ENCODE measurements at regions not wholly inside any gene's neighbourhood (a gene's known extent, or its start where the extent isn't known, plus 50 kb on each side); places are given as distances from the start of the nearest gene placed in this dataset.
"Not testable (repeated sequence)": the region's sequence is repeated elsewhere in the genome, so short reads cannot be mapped to it uniquely, and the experiment has no call there.

- H3K4me3 ChIP-seq (ENCODE audit: low read length): no peak overlapping the region
- no peak for TF ChIP-seq ZNF274 (IDR thresholded peaks at IDR 0.05; ENCODE audit: low read depth, low read length)
Observed at GRCh38 chr6:163760860-163761259, 346.3 kb downstream of the QKI start.

DNA sequence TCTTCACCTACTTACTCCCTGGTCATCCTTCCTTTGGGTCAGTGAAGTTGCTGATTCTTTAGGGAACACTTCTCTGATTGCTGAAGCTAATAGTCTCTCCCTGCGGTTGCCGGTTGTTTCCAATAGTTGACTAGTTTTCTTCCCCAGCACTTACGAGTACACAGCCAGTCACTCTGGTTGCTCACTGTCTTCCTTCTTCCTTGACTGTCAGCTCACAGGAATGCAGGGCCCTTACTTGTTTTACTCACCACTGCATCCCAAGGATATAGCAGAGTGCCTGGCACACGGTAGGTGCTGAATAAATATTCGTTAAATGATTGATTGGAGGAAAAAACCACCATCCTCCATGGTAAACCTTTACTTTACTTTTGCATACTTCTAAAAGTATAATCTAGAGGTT lies 345.0 kb downstream of the QKI start:
- H3K4me3 ChIP-seq (ENCODE audit: low read length): no peak overlapping the region
- TF ChIP-seq ZNF274 (IDR thresholded peaks at IDR 0.05; ENCODE audit: low read depth, low read length): no peak

DNA sequence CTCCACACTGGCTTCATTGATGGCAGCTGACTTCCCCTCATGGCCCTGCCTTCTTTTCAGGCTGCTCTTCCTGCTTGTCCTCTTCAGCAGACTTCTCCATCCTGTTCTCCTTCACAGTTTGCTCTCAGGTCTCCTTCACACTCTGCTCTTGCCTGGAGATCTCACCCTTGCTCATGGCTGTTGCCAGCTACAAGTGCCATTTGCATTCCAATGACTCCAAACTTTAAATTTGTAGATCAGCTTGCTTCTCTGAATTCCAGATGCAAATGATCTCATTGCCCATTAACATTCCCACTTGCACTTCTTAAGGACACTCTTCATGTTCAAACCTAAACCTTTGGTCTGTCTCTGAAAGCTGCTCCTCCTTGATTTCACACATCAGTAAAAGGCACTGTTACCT lies 343.0 kb downstream of the QKI start:
- no peak for TF ChIP-seq ZNF274 (IDR thresholded peaks at IDR 0.05; ENCODE audit: low read depth, low read length)
- H3K4me3 ChIP-seq (ENCODE audit: low read length): no peak overlapping the region

DNA sequence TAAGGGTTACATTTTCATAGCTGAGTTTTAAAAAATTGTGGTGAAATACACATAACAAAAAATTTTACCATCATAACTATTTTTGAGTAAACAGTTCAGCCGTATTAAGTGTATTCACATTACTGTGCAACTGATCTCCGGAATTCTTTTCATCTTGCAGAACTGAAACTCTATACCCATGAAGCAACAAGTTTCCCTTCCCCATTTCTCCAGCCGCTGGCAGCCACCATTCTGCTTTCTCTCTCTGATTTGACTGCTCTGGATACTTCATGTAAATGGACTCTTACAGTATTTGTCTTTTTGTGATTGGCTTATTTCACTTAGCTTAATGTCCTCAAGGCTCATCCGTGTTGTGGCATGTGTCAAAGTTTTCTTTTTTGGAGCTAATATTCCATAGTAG lies 341.6 kb downstream of the QKI start:
- H3K4me3 ChIP-seq (ENCODE audit: low read length): no peak overlapping the region
- TF ChIP-seq ZNF274 (IDR thresholded peaks at IDR 0.05; ENCODE audit: low read depth, low read length): no peak

DNA sequence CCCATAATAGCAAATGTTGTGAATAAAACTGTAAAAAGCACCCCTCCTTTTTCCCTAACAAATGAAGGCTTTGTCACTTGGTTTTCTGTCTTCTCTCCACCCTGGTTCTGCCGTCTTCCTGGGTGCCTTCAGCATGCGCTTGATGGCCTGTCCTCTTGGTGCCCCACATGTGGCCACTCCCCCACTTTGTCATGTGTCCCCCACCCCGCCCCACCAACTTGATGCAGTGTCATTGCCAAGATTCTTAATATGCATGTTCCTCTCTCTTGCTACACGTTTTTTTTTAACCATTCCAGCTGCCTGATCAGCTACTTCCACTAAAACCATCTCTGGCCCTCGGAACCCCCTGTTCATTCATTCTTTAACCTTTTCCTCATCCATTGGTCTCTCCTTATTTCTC lies 340.3 kb downstream of the QKI start:
- no peak for TF ChIP-seq ZNF274 (IDR thresholded peaks at IDR 0.05; ENCODE audit: low read depth, low read length)
- H3K4me3 ChIP-seq (ENCODE audit: low read length): no peak overlapping the region

- TF ChIP-seq ZNF274 (IDR thresholded peaks at IDR 0.05; ENCODE audit: low read depth, low read length): no peak
- H3K4me3 ChIP-seq (ENCODE audit: low read length): no peak overlapping the region
Observed at GRCh38 chr6:163753430-163753829, 338.9 kb downstream of the QKI start.

- no peak for TF ChIP-seq ZNF274 (IDR thresholded peaks at IDR 0.05; ENCODE audit: low read depth, low read length)
- H3K4me3 ChIP-seq (ENCODE audit: low read length): no peak overlapping the region
Observed at GRCh38 chr6:163752446-163752845, 337.9 kb downstream of the QKI start.

DNA sequence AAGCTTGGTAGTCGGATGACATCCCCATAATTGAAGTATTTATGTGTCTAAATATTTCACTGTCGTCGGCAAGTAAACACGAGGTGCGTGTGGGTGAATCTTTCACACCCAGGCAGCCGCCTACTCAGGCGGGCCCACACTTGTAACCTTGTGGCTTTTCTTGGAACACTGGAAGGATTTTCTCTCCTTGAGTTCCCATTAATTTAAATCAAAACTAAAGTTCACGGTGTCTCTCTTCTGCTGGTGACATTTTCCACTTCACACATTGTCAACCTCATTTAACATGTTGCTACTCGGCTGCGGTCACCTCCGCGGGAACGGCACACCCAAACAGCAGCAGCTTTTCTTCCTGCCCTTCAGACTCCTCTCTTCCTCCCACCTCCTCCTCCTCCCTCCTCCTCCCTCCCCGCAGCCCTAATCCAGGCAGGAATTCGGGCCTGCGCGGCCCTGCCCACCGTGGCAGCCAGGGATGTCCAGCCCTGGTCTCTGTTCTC lies 336.6 kb downstream of the QKI start:
- no peak overlapping the region for H3K4me3 ChIP-seq (ENCODE audit: low read length)
- no peak for TF ChIP-seq ZNF274 (IDR thresholded peaks at IDR 0.05; ENCODE audit: low read depth, low read length)

- TF ChIP-seq ZNF274 (IDR thresholded peaks at IDR 0.05; ENCODE audit: low read depth, low read length): no peak
- H3K4me3 ChIP-seq (ENCODE audit: low read length): no peak overlapping the region
Observed at GRCh38 chr6:163750431-163751031, 336.0 kb downstream of the QKI start.

DNA sequence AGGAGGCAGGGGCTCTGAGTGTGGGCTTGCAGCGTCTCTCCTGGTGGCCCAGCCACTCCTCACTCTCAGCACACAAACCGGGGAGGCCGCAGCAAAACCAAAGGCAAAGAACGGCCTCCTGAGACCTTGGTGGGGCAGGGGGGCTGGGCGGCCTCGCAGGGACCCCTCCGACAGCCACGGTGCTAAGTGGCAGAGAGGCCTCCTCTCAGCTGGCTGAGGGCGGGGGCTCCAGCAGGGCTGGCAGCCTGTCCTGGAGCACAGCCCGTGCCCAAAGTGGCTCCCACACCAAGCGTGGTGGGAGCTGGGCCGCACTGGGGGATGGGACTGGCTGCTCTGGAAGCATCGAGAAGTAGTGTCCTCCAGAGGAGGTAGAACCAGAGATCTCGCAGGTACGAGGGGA lies 334.4 kb downstream of the QKI start:
- no peak overlapping the region for H3K4me3 ChIP-seq (ENCODE audit: low read length)
- TF ChIP-seq ZNF274 (IDR thresholded peaks at IDR 0.05; ENCODE audit: low read depth, low read length): no peak

GRCh38 chr6:163748036-163748435 lies 333.5 kb downstream of the QKI start:
- TF ChIP-seq ZNF274 (IDR thresholded peaks at IDR 0.05; ENCODE audit: low read depth, low read length): no peak
- H3K4me3 ChIP-seq (ENCODE audit: low read length): no peak overlapping the region

- not testable (repeated sequence) for H3K4me3 ChIP-seq (ENCODE audit: low read length)
Observed at GRCh38 chr6:163747058-163747457, 332.5 kb downstream of the QKI start.

DNA sequence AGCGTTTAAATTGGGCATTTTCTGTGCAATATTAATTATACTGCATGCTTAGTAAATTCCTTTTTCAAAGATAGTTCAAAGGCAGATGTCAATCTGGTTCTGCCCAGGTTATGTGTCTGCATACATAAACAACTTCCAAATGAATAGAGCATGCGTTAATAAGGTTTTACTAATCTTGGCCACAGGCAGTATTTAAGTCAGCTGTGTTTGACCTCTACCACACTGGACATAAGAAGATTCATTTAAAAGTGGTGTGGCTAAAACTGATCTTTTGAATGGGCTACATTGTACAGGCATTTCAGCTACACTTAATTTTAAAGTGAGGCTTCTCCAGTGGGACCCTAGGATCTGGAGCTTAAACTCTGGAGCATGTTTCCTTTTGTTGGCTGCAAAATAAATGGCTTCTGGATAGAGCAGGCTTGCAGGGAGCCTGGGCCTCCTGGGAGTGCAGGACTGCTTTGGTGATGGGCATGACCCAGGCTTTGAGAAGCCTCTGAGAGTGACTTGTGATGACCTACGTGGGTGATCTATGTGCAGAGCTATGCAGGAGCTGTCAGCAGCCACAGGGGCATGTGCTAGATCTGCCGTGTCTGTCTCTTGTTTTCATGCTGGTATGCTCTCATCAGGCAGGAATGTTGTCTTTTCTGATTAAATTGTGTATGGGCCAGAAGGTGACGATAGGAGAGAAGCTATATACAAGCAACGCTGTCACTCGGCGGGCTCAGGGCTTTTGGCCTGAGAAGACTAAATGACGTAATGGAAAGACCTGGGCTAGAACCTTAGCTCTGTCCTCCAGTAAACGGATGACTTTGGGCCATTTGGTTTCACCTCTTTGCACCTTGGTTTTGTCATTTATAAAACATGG lies 331.2 kb downstream of the QKI start:
- TF ChIP-seq ZNF274 (IDR thresholded peaks at IDR 0.05; ENCODE audit: low read depth, low read length): no peak
- H3K4me3 ChIP-seq (ENCODE audit: low read length): no peak overlapping the region

DNA sequence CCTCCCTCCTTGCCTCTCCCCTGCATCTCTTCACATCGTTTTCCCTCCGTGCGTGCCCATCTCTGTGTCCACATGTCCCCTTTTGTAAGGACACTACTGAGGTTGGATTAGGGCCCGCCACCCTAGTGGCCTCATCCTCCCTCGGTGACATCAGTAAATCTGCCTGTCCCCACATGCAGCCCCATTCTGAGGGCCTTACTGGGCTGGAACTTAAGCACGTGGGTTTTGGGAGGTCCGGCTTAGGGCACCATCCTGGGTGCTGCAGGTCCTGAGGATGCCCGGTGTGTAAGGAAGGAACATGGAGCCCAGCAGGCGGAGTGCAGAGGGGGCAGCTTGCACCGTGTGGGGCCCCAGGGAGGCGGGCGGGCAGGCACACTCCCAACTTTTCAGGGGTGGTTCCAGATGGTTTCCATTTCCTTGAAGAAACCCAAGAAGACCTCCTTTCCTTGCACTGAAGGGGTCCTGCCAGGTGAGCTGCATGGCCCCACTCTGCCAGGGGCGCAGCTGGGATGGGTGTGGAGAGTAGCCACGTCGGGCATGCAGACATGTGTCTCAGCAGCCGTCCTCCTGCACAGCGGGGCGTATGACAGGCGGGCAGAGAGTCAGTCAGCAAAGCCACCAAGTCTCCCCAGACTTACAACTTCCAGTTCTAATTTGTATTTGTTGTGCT lies 329.9 kb downstream of the QKI start:
- H3K4me3 ChIP-seq (ENCODE audit: low read length): no peak overlapping the region
- TF ChIP-seq ZNF274 (IDR thresholded peaks at IDR 0.05; ENCODE audit: low read depth, low read length): no peak

GRCh38 chr6:163743796-163744195 lies 329.3 kb downstream of the QKI start:
- no peak overlapping the region for H3K4me3 ChIP-seq (ENCODE audit: low read length)
- no peak for TF ChIP-seq ZNF274 (IDR thresholded peaks at IDR 0.05; ENCODE audit: low read depth, low read length)
